Nephron progenitor cell (in vitro differentiated cells): ENCODE measurements at regions not wholly inside any gene's neighbourhood (a gene's known extent, or its start where the extent isn't known, plus 50 kb on each side); places are given as distances from the start of the nearest gene placed in this dataset.

Experiments
- DNase-seq: peaks from one replicate; pipeline ENCODE4 v3.0.0; 2021
- H3K27ac Mint-ChIP-seq: 2 replicates; pipeline ENCODE4 v1.8.0; 2021; ENCODE audit warnings: mild to moderate bottlenecking, moderate library complexity, mixed read lengths
- H3K27me3 Mint-ChIP-seq: 2 replicates; pipeline ENCODE4 v1.8.0; 2021; ENCODE audit warnings: mild to moderate bottlenecking, low read depth, mixed read lengths; ENCODE audit not compliant: poor library complexity
- H3K36me3 Mint-ChIP-seq: 2 replicates; pipeline ENCODE4 v1.8.0; 2021; ENCODE audit warnings: low read depth, mixed read lengths
- H3K4me1 Mint-ChIP-seq: 2 replicates; pipeline ENCODE4 v1.8.0; 2021; ENCODE audit warnings: mixed read lengths
- H3K4me3 Mint-ChIP-seq: 2 replicates; pipeline ENCODE4 v1.8.0; 2021; ENCODE audit warnings: mild to moderate bottlenecking, moderate library complexity, mixed read lengths
- H3K9me3 Mint-ChIP-seq: 2 replicates; pipeline ENCODE4 v1.8.0; 2021; ENCODE audit warnings: mild to moderate bottlenecking, moderate library complexity, mixed read lengths
- TF ChIP-seq, protein P1 (sequence below): fragments of 200-600 bp; sonication (generic); IDR thresholded peaks from 2 replicates; pipeline ENCODE4 v1.5.0; 2021; ENCODE audit warnings: antibody characterized with exemption

DNA sequence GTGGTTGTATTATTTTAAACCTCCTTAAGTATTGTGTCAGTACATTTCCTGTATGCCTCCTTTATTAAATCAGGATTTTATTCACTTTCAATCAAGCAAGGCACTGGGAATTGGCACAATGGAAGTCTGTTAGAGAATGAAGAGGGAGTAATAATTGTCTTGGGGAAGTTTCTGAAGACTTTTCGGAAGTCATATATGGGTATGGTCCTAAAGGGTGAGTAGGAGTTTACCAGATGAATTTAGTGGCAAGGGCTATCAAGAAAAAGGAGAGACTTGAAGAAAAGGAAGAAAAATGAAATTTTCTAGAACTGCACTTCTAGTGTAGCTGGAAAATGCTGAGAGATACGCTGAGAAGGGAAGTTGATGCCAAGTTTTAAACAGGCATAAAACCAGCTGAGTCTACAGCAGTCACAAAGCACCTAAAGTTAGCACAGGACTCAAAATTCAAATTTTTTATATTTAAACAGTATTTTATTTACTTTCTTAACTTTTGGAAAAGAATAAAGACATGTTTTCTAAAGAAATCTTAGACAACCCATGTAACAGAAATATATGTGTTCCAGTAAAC is 184.9 kb downstream of the SMC2 start:
- no peak for DNase-seq
- peaks cover 18% of the 10 kb centered on the region for H3K9me3 Mint-ChIP-seq
- H3K4me1 Mint-ChIP-seq: peaks cover 9% of the 10 kb centered on the region
- H3K36me3 Mint-ChIP-seq: peaks cover 9% of the 10 kb centered on the region
- H3K27me3 Mint-ChIP-seq: no peaks in the 10 kb centered on the region
- H3K27ac Mint-ChIP-seq: peak overlapping the region; percentile 7
- TF ChIP-seq, protein P1, sequence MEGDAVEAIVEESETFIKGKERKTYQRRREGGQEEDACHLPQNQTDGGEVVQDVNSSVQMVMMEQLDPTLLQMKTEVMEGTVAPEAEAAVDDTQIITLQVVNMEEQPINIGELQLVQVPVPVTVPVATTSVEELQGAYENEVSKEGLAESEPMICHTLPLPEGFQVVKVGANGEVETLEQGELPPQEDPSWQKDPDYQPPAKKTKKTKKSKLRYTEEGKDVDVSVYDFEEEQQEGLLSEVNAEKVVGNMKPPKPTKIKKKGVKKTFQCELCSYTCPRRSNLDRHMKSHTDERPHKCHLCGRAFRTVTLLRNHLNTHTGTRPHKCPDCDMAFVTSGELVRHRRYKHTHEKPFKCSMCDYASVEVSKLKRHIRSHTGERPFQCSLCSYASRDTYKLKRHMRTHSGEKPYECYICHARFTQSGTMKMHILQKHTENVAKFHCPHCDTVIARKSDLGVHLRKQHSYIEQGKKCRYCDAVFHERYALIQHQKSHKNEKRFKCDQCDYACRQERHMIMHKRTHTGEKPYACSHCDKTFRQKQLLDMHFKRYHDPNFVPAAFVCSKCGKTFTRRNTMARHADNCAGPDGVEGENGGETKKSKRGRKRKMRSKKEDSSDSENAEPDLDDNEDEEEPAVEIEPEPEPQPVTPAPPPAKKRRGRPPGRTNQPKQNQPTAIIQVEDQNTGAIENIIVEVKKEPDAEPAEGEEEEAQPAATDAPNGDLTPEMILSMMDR: no peak
- no peak overlapping the region for H3K4me3 Mint-ChIP-seq

DNA sequence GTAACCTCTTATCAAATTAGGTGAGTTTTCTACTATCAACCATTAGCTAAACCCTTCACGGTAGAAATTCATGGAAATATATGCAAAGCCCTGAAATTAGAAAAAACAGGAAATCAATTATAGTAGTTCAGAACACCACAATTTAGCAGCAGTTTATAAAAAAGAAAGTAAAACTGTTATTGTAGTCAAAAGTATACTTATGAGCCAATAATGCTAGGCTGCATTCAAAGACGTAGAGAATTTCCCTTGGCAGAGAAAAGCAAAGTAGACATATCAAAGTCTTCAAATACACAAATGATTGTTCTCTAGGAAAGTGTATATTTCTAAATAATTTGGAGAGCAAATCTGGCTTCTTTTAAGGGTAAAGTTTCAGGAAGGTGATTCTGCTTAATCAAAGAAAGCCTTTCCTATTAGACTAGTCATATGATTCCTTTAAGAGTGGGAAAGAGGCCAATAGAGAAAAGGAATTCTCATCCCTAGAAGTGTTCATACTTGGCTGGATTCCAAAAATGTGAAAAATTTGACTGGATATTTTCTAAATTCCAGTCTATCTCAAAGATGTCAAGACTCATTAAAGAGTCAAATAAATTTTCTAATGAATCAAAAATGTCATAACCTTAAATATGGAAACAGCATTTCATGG is 185.5 kb downstream of the SMC2 start:
- DNase-seq: no peak
- Mint-ChIP-seq H3K4me3 (no peak overlapping the region), H3K27me3 (no peaks in the 10 kb centered on the region), H3K9me3 (peaks cover 16% of the 10 kb centered on the region), H3K4me1 (peaks cover 9% of the 10 kb centered on the region), H3K36me3 (peaks cover 9% of the 10 kb centered on the region), H3K27ac (no peak overlapping the region)
- TF ChIP-seq, protein P1: no peak

DNA sequence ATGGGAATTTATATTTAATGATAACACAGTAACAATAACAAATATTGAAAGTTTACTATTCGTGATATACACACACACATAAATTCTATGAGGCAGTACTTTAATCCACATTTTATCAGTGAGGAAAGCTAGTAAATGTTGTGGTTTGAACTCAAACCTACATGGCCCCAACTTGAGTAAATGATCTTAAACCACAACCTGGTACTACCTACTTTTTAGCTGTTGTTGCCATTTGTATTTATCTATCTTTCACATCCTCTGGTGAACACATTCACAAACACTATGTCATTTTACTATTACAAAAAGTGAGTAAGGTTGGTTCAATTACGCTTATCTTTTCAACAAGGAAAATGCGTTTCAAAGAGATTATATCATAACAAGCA is 186.1 kb downstream of the SMC2 start:
- no peak overlapping the region for H3K27ac Mint-ChIP-seq
- H3K36me3 Mint-ChIP-seq: peaks cover 9% of the 10 kb centered on the region
- peaks cover 9% of the 10 kb centered on the region for H3K4me1 Mint-ChIP-seq
- peaks cover 16% of the 10 kb centered on the region for H3K9me3 Mint-ChIP-seq
- no peak for DNase-seq
- no peaks in the 10 kb centered on the region for H3K27me3 Mint-ChIP-seq
- TF ChIP-seq, protein P1: no peak
- H3K4me3 Mint-ChIP-seq: no peak overlapping the region

DNA sequence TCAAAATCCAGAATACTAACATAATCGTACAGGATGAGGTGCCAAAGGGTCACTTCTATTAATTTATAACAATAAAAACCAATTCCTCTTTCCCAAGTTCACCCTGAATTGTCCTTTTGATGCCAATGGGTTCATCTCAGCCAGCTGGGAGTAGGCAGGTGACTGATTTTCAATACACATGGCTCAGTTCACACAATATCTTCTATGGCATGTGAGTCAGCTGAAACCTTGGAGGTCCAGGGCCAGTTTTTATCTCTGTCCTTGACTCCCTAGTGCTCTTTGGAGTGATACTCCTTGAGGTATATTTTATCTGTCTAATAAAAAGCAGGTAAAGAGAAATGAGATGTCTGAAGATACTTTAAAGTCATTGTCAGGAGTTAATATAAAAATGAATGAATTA is 186.6 kb downstream of the SMC2 start:
- H3K4me1 Mint-ChIP-seq: peaks cover 8% of the 10 kb centered on the region
- H3K27me3 Mint-ChIP-seq: no peaks in the 10 kb centered on the region
- H3K27ac Mint-ChIP-seq: no peak overlapping the region
- peaks cover 9% of the 10 kb centered on the region for H3K36me3 Mint-ChIP-seq
- peaks cover 16% of the 10 kb centered on the region for H3K9me3 Mint-ChIP-seq
- H3K4me3 Mint-ChIP-seq: no peak overlapping the region
- DNase-seq: no peak
- TF ChIP-seq, protein P1: no peak

DNA sequence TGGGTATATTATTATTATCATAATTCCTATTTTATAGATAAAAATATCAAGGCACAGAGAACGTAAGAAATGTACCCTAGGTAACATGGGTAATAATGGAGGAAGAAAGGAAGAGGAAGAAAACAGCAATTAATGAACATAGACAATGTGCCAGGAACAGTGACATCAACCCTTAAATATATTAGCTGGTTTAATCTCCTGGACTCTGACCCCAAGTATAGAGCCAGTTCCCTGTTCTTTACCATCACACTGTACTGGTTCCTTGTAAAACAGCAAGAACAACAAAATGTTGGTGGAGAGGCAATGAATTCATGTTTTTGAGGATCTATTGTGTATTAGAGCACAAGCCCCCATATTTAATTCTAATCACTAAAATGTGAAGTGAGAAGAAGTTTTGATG is 192.1 kb downstream of the SMC2 start:
- no peaks in the 10 kb centered on the region for H3K4me1 Mint-ChIP-seq
- H3K36me3 Mint-ChIP-seq: peaks cover 5% of the 10 kb centered on the region
- TF ChIP-seq, protein P1: no peak
- H3K4me3 Mint-ChIP-seq: no peak overlapping the region
- no peak for DNase-seq
- H3K9me3 Mint-ChIP-seq: peaks cover 4% of the 10 kb centered on the region
- H3K27ac Mint-ChIP-seq: no peak overlapping the region
- H3K27me3 Mint-ChIP-seq: no peaks in the 10 kb centered on the region

DNA sequence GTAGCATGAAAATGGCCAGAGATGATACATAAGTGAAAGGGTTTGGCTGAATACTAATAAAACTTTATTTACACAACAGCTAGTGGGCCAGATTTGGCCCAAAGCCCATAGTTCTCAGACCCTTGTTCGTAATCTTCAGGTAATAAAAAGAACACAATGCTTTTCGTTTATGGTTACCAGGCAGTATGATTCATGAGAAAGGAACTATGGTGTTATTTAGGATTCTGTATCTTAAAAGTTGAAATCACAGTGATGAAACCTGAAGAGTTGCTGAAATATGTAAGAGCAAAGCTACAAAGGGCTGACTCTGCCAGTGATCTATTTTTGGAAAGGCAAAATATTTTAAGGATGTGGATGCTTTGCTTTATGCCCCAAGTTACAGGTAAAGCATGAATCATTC is 192.7 kb downstream of the SMC2 start:
- no peaks in the 10 kb centered on the region for H3K9me3 Mint-ChIP-seq
- H3K4me3 Mint-ChIP-seq: no peak overlapping the region
- no peaks in the 10 kb centered on the region for H3K36me3 Mint-ChIP-seq
- H3K27me3 Mint-ChIP-seq: no peaks in the 10 kb centered on the region
- H3K4me1 Mint-ChIP-seq: no peaks in the 10 kb centered on the region
- TF ChIP-seq, protein P1: no peak
- H3K27ac Mint-ChIP-seq: no peak overlapping the region
- no peak for DNase-seq
